ENCODE measurements at regions not wholly inside any gene's neighbourhood (a gene's known extent, or its start where the extent isn't known, plus 50 kb on each side); places are given as distances from the start of the nearest gene placed in this dataset.

DNA sequence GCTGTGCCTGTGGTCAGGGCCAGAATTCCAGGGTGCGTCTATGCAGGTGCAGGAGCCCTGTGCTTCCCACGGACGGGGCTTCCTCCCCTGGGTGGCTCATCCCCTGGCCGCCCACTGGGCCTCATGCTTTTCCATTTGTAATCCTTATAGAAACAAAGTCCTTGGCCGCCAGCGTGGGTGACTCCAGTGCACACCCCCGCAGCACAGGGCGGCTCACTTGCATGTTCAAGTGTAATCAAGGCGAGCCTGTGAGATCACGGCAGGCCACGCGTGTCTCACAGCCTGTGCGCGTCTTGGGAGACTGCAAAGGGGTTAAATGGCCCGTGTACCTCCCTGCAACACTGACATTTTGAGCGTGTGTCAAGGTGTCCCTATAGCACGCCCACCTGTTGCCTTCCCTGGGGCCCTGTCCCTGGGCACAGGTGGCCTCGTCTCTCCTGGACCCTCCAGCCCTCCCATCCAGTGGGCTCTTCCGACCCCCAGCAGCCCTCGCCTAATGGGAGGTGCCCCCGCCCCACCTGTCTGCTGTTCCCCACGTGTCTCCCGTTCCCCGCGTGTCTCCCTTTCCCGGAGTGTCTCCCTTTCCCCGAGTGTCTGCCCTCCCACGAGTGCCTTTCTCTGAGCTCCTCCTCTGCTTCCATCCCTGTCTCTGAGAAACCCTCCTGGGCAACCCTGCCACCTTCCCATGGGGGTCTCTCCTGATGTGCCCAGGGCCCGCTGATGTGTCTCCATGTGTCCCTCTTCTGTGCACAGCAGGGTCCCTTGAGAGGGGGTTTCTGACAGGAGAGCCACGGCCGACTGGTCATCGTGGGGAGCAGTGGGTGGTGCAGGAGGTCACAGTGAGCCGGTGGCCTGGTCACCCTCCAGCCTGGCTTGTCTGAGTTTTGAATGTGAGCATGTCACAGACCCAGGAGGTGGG, 1215.3 kb downstream of the BRD1 start:
- no peak for DNase-seq (ENCODE audit: low read depth)

DNA sequence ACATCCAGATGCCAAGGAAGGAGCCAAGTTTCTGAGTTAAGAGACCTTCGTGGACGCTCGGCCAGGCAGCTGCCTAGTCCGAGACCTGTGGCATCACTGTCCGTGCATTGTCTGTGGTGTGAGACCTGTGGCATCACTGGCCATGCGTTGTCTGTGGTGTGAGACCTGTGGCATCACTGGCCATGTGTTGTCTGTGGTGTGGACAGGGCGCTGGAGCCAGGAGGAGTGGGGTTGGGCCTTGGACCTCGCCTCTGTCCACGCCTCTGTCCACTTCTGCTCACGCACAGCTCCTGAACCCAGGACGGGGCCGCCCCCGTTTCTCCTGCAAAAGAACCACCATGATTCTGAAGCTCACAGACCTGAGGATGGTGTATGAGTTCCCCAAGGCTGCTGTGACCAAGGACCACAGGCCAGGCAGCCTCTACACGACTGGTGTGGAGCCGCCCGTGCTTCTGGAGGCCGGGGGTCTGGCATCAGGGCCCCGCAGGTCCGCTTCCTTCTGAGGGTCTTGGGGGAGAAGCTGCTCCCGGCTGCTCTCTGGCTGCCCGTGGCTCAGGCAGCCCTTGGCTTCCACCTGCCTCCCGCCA, 1218.3 kb downstream of the BRD1 start:
- no peak for DNase-seq (ENCODE audit: low read depth)

DNA sequence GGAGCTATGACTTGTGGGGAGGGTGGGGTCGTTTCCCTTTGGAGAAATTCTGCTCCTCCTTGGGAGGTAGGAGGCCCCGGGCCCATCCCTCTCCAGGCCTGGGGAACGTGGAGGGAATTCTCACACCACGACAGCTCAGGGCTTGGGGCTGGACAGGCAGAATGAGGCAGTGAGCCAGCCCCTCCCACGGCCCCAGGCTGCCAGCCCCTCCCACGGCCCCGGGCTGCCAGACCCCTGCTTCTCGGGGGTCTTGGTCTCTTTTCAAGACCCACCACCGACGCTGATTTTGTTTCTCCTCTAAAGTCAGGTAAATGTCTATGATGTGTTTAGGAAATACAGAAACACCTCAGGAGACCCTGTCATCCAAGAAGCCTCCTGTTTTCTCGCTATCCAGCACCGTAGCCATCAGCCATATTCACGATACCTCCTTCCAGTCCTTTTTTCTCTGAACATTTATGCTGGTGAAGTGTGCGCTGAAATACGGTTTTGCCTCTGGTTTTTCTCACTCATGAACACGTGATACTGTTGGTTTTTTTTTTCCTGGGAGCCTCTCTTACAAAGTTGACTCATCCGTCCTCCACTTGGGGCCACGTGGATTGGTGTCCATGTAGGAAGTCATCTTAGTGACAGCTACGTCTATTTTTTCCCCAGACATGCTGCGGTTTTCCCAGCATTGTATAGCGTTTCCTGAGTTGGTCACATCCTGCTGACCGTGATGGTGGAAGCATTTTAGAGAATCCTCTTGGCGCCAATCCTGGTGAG, 1219.6 kb downstream of the BRD1 start:
- DNase-seq (ENCODE audit: low read depth), result no peak

DNA sequence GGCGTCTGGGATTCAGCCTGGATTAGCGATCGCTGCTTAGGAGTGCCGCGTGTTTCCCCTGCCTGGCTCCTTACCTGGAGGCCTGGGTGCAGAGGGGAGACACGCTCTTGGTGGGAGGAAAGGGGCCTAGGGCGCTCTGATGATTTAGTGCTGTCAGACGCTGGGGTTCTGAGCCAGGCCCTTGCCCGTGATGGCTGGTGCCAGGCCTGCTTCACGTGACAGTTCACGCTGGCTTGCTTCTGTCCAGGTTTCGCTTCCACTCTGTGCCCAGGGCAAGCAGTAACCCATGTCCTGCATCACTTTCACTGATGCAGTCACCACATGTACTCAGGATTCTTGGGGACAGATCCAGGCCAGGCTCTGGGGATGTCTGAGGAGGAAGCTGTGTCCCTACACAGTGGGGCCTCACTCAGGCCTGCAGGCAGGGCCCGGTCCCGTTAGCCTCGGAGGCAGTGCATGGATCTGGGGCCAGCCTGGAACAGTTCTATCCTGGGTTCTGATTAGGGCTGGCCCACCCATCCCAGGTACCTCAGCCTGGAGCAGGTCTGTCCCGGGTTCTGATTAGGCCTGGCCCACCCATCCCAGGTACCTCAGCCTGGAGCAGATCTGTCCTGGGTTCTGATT, 1220.9 kb downstream of the BRD1 start:
- DNase-seq (ENCODE audit: low read depth), result no peak

DNA sequence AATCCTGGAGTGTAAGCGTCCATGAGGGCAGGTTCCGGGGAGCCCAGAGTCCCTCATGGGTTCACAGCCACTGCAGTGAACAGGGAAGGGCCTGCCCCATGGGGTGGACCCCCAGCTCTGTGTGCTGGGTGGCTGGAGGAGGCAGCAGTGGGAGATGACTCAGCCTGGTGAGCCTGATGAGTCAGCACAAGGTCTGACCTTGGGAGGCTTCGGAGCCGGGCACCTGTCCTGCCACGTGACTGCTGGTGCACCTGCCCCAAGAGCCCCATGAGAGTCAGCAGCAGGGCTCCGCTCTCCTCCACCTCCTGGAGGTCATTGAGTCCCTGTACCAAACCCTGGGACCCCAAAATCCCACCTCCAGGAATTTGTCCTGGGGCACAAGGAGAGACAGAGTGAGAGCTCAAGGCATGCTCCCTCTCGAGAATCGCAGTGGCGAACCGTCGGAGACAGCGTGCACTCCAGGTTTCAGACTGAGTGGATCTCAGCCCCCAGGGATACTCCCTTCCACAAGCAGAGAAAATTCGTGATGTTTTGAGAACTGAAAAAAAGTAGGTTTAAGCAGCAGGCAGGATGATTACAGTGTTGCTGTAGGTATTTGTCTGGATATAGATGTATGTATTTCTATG, 1221.7 kb downstream of the BRD1 start:
- no peak for DNase-seq (ENCODE audit: low read depth)

DNA sequence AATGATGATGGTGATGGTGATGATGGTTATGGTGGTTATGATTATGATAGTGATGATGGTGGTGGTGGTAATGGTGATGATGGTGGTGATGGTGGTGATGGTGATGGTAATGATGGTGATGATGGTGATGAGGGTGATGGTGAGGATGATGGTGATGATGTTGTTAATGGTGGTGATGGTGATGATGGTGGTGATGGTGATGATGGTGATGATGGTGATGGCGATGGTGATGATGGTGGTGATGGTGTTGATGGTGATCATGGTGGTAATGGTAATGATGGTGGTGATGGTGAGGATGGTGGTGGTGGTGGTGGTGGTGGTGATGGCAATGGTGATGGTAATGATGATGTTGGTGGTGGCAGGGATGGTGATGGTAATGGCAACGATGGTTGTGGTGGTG, 1222.5 kb downstream of the BRD1 start:
- no peak for DNase-seq (ENCODE audit: low read depth)

DNA sequence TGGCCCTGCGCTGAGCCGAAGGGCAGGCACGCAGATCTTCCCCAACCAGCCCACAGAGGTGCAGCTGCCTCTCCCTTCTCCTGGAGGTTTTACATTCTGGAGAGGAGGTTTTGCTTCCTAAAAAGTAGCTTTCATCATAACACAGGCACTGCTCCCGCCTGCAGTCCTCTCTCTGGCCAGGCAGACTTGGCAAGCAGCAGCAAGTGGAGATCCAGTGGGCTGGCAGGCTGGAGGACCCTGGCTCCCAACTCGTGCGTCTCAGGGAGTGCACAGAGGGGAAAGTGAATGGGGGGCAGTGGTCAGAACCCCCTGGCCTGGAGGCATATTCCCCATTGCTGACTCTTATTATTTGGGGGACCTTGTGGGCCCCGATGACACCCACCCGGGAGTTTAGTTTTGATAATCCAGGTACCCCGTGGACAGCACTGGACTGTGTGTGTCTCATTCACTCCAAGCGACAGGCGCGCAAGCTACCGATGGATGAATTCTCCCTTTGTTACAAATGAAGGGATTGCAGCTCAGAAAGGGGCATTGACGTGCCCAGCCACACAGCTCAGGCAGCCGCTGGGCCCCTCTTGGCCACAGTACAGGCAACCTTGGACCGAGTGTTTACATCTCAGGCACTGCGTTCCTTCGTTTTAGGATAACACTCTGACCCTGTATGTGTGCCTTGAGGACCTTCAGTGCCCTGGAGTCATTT, 1223.9 kb downstream of the BRD1 start:
- no peak for DNase-seq (ENCODE audit: low read depth)

DNA sequence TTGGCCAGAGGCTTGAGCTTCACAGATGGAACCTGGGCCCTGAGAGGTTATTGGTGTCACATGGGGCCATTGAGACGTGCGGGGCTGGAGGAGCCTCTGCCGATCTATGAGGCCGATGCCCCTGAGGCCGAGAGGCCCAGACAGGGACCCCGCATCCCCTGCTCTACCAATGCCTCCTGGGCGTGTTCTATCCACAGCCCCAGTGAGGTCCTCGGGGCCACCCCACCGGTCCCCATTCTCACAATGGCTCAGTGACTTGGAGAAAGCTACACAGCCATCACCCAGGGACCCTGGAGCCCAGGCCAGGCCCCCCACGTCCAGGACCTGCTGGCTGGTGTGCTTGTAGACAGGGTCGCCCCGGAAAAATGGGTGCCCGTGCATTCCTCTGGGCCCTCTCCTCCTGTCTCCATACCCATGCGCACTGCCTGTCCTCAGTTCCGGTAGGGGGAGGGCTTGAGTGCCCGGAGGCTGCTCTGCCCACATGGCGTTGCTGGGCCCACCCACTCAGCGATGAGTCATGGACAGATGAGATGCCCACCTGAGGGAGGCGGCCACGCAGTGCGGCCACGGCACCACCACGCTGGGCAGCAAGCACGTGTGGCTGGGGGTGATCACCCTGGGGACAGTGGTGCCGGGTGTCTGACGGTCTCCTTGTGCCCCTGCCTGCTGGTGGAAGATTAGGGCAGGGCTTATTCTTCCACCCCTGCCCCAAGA, 1224.7 kb downstream of the BRD1 start:
- DNase-seq (ENCODE audit: low read depth), result no peak

DNA sequence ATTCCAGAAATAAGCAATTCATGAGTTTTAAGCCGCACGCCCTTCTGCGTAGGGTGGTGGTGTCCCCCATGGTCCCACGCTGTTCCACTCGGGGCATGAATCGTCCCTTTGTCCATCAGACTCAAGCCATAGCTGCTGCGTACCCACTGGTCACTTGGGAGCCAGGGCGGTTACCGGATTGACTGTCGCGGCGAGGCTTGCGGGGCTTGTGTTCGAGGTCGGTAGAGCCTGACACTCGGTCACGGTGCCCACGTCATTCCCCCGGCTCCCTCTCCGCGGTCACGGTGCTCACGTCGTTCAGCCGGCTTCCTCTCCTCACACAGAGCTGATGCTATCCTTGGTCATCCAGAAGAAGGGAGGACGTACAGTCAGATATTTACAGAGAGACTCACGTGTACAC, 1227.0 kb downstream of the BRD1 start:
- DNase-seq (ENCODE audit: low read depth), result no peak

DNA sequence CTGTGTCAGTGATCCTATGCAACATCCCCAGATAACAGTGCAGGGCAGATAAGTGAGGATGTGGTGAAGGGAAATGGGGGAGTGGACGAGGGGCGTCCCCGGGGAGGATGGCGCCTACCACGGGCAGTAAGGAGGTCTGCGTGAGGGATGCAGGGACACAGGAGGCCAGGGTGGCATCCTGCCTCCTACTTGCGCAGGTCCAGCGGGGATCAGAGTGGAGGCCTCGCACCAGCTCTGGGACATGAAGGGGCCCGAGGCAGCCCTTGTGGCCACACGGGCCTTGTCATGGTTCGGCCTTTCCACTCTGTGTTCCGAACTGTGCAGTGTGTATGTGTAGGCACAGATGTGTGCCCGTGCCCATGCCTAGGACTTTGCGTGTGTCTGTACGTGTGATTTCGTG, 1227.5 kb downstream of the BRD1 start:
- no peak for DNase-seq (ENCODE audit: low read depth)

DNA sequence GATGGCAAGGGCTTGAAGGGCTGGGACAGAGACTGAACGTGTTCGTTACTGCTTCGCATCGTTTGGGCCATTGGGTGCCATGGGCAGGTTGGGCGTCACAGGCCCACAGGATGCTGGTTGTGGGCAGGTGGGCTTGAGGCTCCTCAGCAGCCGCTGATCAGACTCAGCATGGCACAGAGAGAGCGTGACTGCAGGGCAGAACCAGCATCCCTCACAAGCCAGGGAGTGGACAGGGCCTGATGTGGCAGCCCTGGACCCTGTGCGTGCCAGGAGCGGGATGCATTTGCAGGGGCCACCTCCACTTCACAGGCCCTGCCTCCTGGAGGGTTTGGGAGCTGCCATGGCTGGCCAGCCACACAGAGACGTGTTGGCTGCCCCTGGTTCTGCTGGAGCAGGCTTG, 1228.3 kb downstream of the BRD1 start:
- no peak for DNase-seq (ENCODE audit: low read depth)

DNA sequence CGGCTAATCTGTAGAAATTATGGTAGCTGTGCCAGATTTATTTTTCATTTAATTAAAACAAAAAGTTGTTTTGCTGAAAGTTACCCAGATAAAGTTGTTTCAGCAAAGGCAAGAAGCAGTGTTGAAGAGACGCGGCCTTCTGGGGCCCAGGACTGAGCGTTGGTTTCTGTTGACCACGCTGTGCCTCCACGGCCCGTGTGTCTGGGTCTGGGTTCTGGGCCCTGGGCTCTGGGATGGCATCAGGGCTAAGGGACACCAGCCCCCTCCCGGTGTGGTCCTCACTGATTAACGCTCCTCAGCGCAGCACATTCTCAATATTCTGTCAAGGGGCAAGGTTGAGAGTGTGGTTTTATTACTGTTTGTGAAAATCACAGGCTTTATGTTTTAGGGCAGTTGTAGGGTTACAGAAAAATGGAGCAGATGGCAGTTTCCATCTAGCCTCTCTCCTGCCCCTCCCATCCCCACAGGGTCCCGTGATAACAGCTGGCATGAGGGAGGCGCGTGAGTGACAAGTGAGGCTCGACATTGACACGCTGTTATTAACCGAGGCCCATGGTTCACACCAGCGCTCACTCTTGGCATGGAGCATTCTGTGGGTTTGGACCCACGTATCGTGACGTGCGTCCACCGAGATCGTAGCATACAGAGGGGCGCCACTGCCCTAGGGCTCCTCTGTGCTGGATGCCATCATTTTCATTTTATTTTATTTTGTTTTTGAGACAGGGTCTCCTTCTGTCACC, 1231.4 kb downstream of the BRD1 start:
- no peak for DNase-seq (ENCODE audit: low read depth)

DNA sequence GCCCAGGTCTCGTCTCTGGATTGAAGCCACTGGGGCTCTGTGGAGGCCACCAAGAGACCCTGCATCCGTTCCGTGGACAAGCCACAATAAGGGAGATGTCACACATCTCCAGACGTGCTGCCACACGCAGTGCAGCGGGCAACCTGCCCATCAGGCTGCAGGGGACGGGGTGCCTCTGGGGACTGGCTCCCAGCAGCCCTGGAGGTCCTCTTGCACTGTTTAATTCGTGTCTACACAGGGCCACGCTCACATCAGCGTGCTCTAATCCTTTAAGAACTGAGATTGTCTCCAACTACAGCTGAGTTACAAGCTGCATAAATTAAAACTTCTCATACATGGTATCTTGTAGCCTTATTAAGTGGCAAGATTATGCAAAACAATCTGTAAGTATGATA, 1232.2 kb downstream of the BRD1 start:
- no peak for DNase-seq (ENCODE audit: low read depth)

DNA sequence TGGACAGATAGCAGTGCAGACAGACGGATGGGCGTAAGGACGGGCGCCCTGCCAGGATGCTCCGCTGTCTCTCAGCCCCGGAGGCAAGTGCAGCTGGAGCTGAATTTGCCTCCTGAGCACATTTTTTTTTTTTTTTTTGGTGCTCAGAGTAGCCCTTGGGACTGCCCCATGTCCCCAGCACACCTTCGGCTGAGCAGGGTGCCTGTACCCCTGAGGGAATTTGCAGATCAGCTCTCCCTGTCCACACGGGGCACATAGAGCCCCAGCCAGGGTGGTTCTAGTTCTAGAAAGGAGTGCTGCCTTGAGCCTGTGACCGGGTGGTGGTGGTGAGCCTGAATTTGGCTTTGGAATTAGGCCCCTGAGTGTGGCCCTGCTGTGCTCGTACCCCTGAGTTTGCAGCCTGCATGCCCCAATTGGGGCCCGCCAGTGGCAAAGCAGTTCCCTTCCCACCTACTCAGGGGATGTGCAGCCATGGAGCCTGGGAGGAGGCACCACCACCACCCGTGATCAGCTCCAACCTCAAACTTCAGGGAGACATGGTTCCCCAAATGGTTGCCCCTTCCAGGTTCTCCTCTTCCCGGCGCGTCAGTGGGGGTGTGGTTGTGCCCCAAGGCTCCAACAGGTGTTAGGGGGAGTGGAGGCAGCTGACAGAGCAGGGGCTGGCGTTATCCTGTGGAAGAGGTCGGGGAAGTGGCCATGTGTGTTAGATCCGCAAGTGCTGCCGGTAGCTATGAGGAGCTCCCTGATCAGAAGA, 1232.7 kb downstream of the BRD1 start:
- no peak for DNase-seq (ENCODE audit: low read depth)

DNA sequence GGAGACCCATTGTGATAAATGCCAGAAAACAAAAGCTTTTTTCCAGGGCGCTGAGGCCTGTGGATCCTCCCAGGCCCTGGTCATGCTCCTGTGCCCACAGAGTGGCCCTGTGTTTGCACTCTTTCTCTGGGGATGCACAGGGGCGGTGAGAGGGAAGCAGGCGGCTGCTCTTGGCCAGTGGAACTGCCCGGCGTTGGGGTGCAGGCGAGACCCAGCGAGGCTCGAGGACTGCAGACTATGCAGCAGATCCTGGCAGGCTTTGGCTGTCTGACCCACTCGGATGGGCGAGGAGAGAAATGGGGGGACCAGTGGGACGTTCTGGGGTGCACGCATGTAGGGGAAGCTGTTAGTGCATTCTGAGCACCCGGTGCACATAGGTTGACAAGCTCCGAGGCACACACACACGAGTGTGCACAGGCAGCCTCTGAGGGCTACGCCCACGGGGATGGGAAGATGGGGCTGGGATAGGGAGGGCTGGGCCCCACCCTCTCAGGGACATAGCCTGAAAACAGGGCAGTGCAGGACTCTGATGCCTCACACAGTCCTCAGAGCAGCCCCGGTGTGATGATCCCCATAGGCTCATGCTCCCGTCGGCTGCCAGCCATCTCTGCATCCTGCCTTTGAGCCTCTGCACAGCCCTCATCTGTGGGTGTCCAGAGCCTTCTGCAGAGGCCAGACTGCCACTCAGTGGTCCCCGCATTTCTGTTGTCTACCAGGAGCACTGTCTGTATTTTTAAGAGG, 1233.5 kb downstream of the BRD1 start:
- DNase-seq (ENCODE audit: low read depth), result no peak

DNA sequence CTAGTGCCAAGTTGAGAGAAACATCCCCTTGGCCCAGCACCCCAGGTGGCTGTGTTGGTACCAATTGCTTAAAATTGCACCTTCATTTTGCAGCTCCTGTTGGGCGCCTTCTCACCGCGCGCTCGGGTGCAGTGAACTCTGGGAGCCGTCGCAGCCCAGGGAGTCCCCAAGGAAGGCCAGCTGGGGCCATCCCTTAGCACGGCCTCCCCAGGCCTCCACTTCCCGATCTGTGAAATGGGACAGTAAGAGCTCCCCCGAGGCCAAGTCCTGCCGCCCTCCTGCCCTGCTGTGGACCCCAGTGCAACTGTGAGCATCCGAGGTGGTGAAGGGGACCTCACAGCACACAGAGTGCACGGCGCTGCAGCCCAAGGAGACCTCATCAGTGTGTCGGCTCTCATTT, 1234.1 kb downstream of the BRD1 start:
- DNase-seq (ENCODE audit: low read depth), result no peak

DNA sequence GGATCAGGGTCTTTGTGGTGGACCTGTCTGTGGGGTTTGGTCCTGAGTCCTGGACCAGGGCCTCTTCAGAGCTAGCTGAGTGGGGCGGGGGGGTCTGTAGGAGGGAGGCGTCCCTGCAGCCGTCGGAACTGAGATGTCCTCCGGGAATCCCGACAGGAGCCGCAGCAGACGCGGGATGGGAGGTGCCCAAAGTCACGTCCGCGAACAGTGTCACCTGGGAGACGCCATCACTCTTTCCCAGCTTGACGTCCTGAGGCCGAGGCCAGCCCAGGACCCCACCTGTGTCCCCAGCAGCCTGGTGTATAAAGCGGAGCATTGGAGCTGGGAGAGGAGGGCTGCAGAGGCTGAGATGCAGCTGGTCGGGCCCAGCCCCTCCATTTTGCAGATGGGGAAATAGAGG, 1234.7 kb downstream of the BRD1 start:
- no peak for DNase-seq (ENCODE audit: low read depth)

DNA sequence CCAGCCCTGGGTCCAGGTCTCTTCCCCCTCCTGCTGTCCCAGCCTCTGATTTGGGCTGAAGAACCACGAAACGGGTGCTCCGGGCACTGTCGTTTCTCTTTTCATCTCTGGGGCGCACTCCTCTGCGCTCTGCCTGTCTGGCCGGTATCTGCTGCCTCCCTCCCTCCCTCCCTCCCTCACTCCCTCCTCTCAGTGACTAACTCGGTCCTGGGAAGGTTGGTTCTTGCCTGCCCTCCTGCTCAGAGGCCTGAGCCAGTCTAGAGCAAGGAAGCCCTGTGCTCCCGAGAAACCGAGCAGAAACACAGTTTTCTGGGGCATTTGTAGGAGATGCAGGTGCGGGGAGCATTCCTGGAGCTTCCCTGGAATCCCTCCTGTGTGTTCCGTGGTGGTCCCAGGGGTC, 1235.2 kb downstream of the BRD1 start:
- no peak for DNase-seq (ENCODE audit: low read depth)

DNA sequence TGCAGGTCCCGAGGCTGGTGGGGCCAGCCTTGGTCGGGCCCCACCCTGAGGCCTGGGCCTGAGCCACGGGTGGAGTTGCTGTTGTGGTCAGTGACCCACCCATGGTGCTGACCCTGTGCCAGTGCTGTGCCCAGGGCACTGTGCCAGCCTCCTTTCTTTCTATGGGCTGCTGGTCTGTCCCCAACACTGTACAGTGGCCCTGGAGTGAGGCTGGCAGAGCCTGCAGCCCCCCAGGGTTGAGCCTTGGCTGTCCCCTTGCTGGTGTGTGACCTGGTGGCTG, 1235.7 kb downstream of the BRD1 start:
- no peak for DNase-seq (ENCODE audit: low read depth)

Data from stimulated activated CD8-positive, alpha-beta memory T cell treated with anti-CD3 and anti-CD28 coated beads, Interleukin-12 subunit alpha, Interleukin-12 subunit beta, amount 100 ng/mL, for 1 hour (primary cell).